PC-3 (cell line): ENCODE measurements at regions not wholly inside any gene's neighbourhood (a gene's known extent, or its start where the extent isn't known, plus 50 kb on each side); places are given as distances from the start of the nearest gene placed in this dataset.

ENCODE experiments used
- ATAC-seq: fragments of 200-7000 bp; cut with Tn5 transposase; 2 replicates; pipeline ENCODE4 v1.9.1; 2020; ENCODE audit warnings: mild to moderate bottlenecking, moderate library complexity
- BruUV-seq: library from RNA; stranded (reverse); fragments of 400-500 nt; replicated peaks from 2 replicates; lab custom pipeline; 2021; lab: Mats Ljungman, UMichigan
- CTCF ChIA-PET: fragments of 300-600 bp; sonication (Branson Sonifier 250); formaldehyde crosslinking; loops from one replicate; lab custom pipeline; 2022; ENCODE audit warnings: antibody characterized with exemption; lab: Charles Lee
- POLR2A ChIA-PET: fragments of 300-600 bp; sonication (Branson Sonifier 250); formaldehyde crosslinking; loops from one replicate; lab custom pipeline; 2022; ENCODE audit warnings: antibody characterized with exemption; ENCODE audit not compliant: unreplicated experiment; lab: Charles Lee
- DNase-seq: peaks from one replicate; pipeline ENCODE4 v3.0.0-alpha.2; 2015
- H2AFZ ChIP-seq: fragments of 300-600 bp; sonication (generic); 2 replicates; pipeline ENCODE4 v1.6.0; 2016; ENCODE audit warnings: antibody characterized with exemption, low read length
- H3F3A ChIP-seq: fragments of 300-600 bp; sonication (generic); one replicate; pipeline ENCODE4 v1.6.0; 2017; ENCODE audit warnings: antibody characterized with exemption, low read length, control low read depth, mild to moderate bottlenecking; ENCODE audit not compliant: unreplicated experiment
- H3K27ac ChIP-seq: fragments of 300-600 bp; sonication (generic); 2 replicates; pipeline ENCODE4 v1.5.1; 2016; ENCODE audit warnings: mild to moderate bottlenecking, low read length
- H3K27me3 ChIP-seq: fragments of 300-600 bp; sonication (generic); 2 replicates; pipeline ENCODE4 v1.6.1; 2016; ENCODE audit warnings: low read length, mixed read lengths
- H3K36me3 ChIP-seq: fragments of 300-600 bp; sonication (generic); 2 replicates; pipeline ENCODE4 v1.6.1; 2016; ENCODE audit warnings: low read depth, mixed run types, low read length, mixed read lengths
- H3K4me1 ChIP-seq: fragments of 300-600 bp; sonication (generic); 2 replicates; pipeline ENCODE4 v1.5.1; 2016; ENCODE audit warnings: low read length; ENCODE audit not compliant: insufficient read depth
- H3K4me2 ChIP-seq: fragments of 300-600 bp; sonication (generic); 2 replicates; pipeline ENCODE4 v1.6.0; 2016; ENCODE audit warnings: low read length
- H3K4me3 ChIP-seq: fragments of 300-600 bp; sonication (generic); 2 replicates; pipeline ENCODE4 v1.5.1; 2016; ENCODE audit warnings: mild to moderate bottlenecking, low read length, mixed read lengths
- H3K79me2 ChIP-seq: fragments of 300-600 bp; sonication (generic); 2 replicates; pipeline ENCODE4 v1.6.1; 2017; ENCODE audit warnings: low read length, mixed read lengths
- H3K9ac ChIP-seq: fragments of 300-600 bp; sonication (generic); 2 replicates; pipeline ENCODE4 v1.6.0; 2016; ENCODE audit warnings: mild to moderate bottlenecking, low read length
- H3K9me2 ChIP-seq: fragments of 300-600 bp; sonication (generic); replicated peaks from 2 replicates; pipeline ENCODE4 v1.6.1; 2016; ENCODE audit warnings: mixed run types, low read length, mixed read lengths
- H3K9me3 ChIP-seq: fragments of 300-600 bp; sonication (generic); 2 replicates; pipeline ENCODE4 v1.6.1; 2016; ENCODE audit warnings: low read length, mixed read lengths
- H4K20me1 ChIP-seq: fragments of 300-600 bp; sonication (generic); 2 replicates; pipeline ENCODE4 v1.6.1; 2016; ENCODE audit warnings: low read length, mixed read lengths
- EZH2 ChIP-seq: fragments of 300-600 bp; sonication (generic); IDR thresholded peaks from one replicate; pipeline ENCODE4 v1.6.1; 2017; ENCODE audit warnings: antibody characterized with exemption, mild to moderate bottlenecking, low read length; ENCODE audit not compliant: unreplicated experiment
- EZH2phosphoT487 ChIP-seq: fragments of 300-600 bp; sonication (generic); IDR thresholded peaks from 2 replicates; pipeline ENCODE4 v1.6.1; 2018; ENCODE audit warnings: mild to moderate bottlenecking, antibody characterized with exemption, low read length, borderline replicate concordance
- intact Hi-C: fragments of 100-400 bp; cut with micrococcal nuclease; formaldehyde crosslinking; loops from 2 replicates; pipeline ENCODE4 v1.9.0; 2023
- TF ChIP-seq, protein P1 (sequence below): fragments of 300-600 bp; sonication (generic); conservative IDR thresholded peaks from 2 replicates; pipeline ENCODE4 v1.5.1; 2017; ENCODE audit warnings: antibody characterized with exemption, low read depth, mild to moderate bottlenecking, low read length

DNA sequence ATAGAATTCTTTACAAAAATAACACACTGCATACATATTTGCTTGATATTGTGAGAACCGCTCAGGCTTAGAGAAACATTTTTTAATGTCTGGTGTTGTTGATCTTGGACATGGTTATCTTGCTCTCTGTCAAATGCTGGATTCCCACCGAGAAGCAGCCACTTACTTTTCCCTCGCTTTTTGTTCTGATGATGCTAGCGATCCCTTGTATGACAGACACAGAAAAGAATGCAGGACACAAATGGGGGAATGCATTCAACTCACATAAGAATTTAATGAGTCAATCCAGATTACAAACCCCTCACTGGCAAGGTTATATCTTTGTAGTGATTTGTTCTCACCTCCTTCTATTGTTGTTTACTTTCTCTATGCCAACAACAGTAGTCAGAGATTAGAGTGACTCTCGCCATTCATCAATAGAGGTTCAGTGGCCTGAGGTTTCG, 76.8 kb upstream of the AKT3 start:
- Histone ChIP-seq H3K9me3 (no peaks in the 10 kb centered on the region), H3K4me2 (peak overlapping the region; percentile 36), H3K27me3 (no peaks in the 10 kb centered on the region), H3F3A (no peaks in the 10 kb centered on the region), H3K36me3 (no peaks in the 10 kb centered on the region), H4K20me1 (no peaks in the 10 kb centered on the region), H3K79me2 (no peaks in the 10 kb centered on the region), H3K4me3 (no peak overlapping the region), H3K9ac (no peak overlapping the region), H3K9me2 (no peaks in the 10 kb centered on the region), H2AFZ (peak overlapping the region; percentile 21; the same call in 1 of the 2 replicates), H3K27ac (peak overlapping the region; percentile 84), H3K4me1 (peaks cover 48% of the 10 kb centered on the region)
- intact Hi-C loops = no loop called here
- ChIA-PET POLR2A (no interaction called here), CTCF (interaction anchor here (1.1 kb wide), 1 partner anchor 25 kb away, joined by 3 read pairs; no protein-coding TSS in a partner anchor)
- peak; percentile 49 for ATAC-seq
- TF ChIP-seq EZH2phosphoT487 = no peak
- TF ChIP-seq EZH2 = no peak
- TF ChIP-seq, protein P1, sequence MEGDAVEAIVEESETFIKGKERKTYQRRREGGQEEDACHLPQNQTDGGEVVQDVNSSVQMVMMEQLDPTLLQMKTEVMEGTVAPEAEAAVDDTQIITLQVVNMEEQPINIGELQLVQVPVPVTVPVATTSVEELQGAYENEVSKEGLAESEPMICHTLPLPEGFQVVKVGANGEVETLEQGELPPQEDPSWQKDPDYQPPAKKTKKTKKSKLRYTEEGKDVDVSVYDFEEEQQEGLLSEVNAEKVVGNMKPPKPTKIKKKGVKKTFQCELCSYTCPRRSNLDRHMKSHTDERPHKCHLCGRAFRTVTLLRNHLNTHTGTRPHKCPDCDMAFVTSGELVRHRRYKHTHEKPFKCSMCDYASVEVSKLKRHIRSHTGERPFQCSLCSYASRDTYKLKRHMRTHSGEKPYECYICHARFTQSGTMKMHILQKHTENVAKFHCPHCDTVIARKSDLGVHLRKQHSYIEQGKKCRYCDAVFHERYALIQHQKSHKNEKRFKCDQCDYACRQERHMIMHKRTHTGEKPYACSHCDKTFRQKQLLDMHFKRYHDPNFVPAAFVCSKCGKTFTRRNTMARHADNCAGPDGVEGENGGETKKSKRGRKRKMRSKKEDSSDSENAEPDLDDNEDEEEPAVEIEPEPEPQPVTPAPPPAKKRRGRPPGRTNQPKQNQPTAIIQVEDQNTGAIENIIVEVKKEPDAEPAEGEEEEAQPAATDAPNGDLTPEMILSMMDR = no peak
- BruUV-seq = no TSS peak
- peak; percentile 99 for DNase-seq

DNA sequence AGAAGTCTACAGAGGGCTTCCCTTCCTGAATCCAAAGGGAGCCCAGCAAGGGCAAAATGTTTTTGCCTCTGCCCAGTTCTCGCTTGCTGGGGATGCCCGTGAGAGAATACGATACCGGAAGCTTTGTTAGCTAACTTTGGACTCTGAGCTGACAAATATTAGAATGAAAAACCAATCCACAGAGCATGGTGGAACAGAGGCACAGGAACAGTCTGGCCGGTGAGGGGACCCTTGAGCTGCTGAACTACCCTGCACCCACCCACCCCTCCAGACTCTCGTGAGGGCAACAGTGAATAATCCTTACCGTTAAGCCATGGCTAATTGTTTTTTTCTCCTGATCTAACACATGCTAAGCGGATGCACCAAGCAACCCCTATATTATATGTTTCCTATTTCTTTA, 76.3 kb upstream of the AKT3 start:
- ChIA-PET CTCF (interaction anchor here (1.1 kb wide), 1 partner anchor 25 kb away, joined by 3 read pairs; no protein-coding TSS in a partner anchor), POLR2A (no interaction called here)
- Histone ChIP-seq H3K9ac (no peak overlapping the region), H4K20me1 (no peaks in the 10 kb centered on the region), H3F3A (no peaks in the 10 kb centered on the region), H3K9me2 (no peaks in the 10 kb centered on the region), H3K9me3 (no peaks in the 10 kb centered on the region), H3K27ac (peak overlapping the region; percentile 84), H2AFZ (no peak overlapping the region), H3K4me1 (peaks cover 48% of the 10 kb centered on the region), H3K79me2 (no peaks in the 10 kb centered on the region), H3K27me3 (no peaks in the 10 kb centered on the region), H3K4me2 (no peak overlapping the region), H3K4me3 (no peak overlapping the region), H3K36me3 (no peaks in the 10 kb centered on the region)
- no TSS peak for BruUV-seq
- no peak for DNase-seq
- ATAC-seq = no peak
- intact Hi-C loops = no loop called here
- TF ChIP-seq EZH2 (no peak), EZH2phosphoT487 (no peak)
- TF ChIP-seq, protein P1 = no peak

DNA sequence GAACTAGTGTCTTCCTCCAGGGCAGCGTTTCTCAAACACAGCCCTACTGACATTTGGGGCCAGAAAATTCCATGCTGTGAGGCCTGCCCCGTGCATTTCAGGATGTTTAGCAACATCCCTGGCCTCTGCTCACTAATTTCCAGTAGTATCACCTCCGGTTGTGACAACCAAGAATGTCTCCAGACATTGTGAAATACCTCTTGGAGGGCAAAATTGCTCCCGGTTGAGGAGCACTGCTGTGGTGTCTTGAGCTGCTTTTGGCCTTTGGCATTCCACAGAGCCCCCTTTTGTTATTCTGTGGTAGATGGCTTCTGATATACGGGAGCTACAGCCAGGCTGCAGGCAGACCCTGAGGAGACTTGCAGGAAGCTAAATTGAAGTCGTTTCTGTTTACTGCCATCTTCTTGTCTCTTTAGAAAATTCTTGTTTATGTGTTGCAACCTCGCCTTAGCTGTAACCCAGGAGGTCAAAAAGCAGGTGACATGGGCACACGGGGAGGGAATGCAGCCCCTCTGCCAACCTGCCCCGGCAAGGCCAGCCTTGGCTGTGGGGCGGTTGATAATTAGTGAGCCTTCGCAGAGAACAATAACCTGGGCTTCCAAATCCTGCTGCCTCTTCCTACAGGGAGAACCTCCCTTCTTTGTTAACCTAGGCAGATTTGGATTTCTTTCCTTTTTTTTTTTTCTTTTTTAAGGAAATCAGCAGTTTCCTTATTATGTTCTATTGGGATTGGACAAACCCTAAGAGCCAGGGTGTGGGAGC, 74.7 kb upstream of the AKT3 start:
- no peaks in the 10 kb centered on the region for H3K79me2 ChIP-seq
- ChIA-PET POLR2A (interaction anchor here (0.6 to 1.0 kb wide), 3 partner anchors 20 to 103 kb away, joined by 3 to 8 read pairs (median 4); no protein-coding TSS in a partner anchor), CTCF (no interaction called here)
- intact Hi-C loops = loop anchor here (2.0 kb wide), 1 partner anchor 72 kb away; no protein-coding TSS in a partner anchor
- BruUV-seq = TSS peak; percentile 76
- H4K20me1 ChIP-seq = no peaks in the 10 kb centered on the region
- peak overlapping the region; percentile 84 for H3K27ac ChIP-seq
- H3K4me2 ChIP-seq = peak overlapping the region; percentile 73
- no peak for TF ChIP-seq EZH2phosphoT487
- TF ChIP-seq, protein P1 = no peak
- TF ChIP-seq EZH2 = no peak
- peak overlapping the region; percentile 35 for H3K9ac ChIP-seq
- H3K27me3 ChIP-seq = no peaks in the 10 kb centered on the region
- peak; percentile 94 for DNase-seq
- peak; percentile 34 for ATAC-seq
- H3K4me1 ChIP-seq = peaks cover 48% of the 10 kb centered on the region
- H3K9me3 ChIP-seq = no peaks in the 10 kb centered on the region
- no peaks in the 10 kb centered on the region for H3F3A ChIP-seq
- peak overlapping the region; percentile 29; the same call in 1 of the 2 replicates for H3K4me3 ChIP-seq
- H3K36me3 ChIP-seq = no peaks in the 10 kb centered on the region
- H2AFZ ChIP-seq = peak overlapping the region; percentile 64
- H3K9me2 ChIP-seq = no peaks in the 10 kb centered on the region
